WTC11 (cell line): ENCODE measurements at regions not wholly inside any gene's neighbourhood (a gene's known extent, or its start where the extent isn't known, plus 50 kb on each side); places are given as distances from the start of the nearest gene placed in this dataset.

Source experiments
- ATAC-seq: fragments of 200-7000 bp; cut with Tn5 transposase; 2 replicates; pipeline ENCODE4 v1.10.0; 2021; ENCODE audit warnings: mild to moderate bottlenecking, moderate library complexity
- CTCF ChIA-PET: fragments of 300-600 bp; sonication (Branson Sonifier 250); formaldehyde crosslinking; loops from one replicate; lab custom pipeline; 2021; ENCODE audit warnings: antibody characterized with exemption; lab: Charles Lee
- POLR2A ChIA-PET: fragments of 350-600 bp; sonication (Branson Sonifier 250); formaldehyde crosslinking; loops from one replicate; lab custom pipeline; 2021; ENCODE audit warnings: antibody characterized with exemption; lab: Charles Lee
- DNase-seq: peaks from one replicate; pipeline ENCODE4 v3.0.0; 2021; ENCODE audit warnings: low spot score
- H3K27ac Mint-ChIP-seq: 2 replicates; pipeline ENCODE4 v1.8.0; 2021; ENCODE audit warnings: mixed read lengths
- H3K27me3 Mint-ChIP-seq: 2 replicates; pipeline ENCODE4 v1.8.0; 2021; ENCODE audit warnings: low read depth, mild to moderate bottlenecking, moderate library complexity, mixed read lengths
- H3K36me3 Mint-ChIP-seq: 2 replicates; pipeline ENCODE4 v1.8.0; 2021; ENCODE audit warnings: mixed read lengths
- H3K4me1 Mint-ChIP-seq: 2 replicates; pipeline ENCODE4 v1.8.0; 2022; ENCODE audit warnings: mixed read lengths
- H3K4me3 Mint-ChIP-seq: 2 replicates; pipeline ENCODE4 v1.8.0; 2021; ENCODE audit warnings: mild to moderate bottlenecking, moderate library complexity, mixed read lengths
- H3K9me3 Mint-ChIP-seq: 2 replicates; pipeline ENCODE4 v1.8.0; 2021; ENCODE audit warnings: mixed read lengths
- CREB1 ChIP-seq: sonication (generic); formaldehyde crosslinking; IDR thresholded peaks from 2 replicates; pipeline ENCODE4 v1.8.0; 2023; ENCODE audit warnings: mild to moderate bottlenecking, missing genetic modification reagents
- ELF4 ChIP-seq: sonication (generic); formaldehyde crosslinking; IDR thresholded peaks from 2 replicates; pipeline ENCODE4 v1.8.1; 2022; ENCODE audit warnings: low read depth, mild to moderate bottlenecking, moderate library complexity, missing genetic modification reagents
- ETV6 ChIP-seq: sonication (generic); formaldehyde crosslinking; IDR thresholded peaks from 2 replicates; pipeline ENCODE4 v1.8.1; 2022; ENCODE audit warnings: mild to moderate bottlenecking, missing genetic modification reagents
- FOXJ3 ChIP-seq: sonication (generic); formaldehyde crosslinking; IDR thresholded peaks from 2 replicates; pipeline ENCODE4 v1.9.0; 2021; ENCODE audit warnings: missing genetic modification reagents, mild to moderate bottlenecking, borderline replicate concordance
- FOXK1 ChIP-seq: sonication (generic); formaldehyde crosslinking; IDR thresholded peaks from 2 replicates; pipeline ENCODE4 v1.8.0; 2022; ENCODE audit warnings: mild to moderate bottlenecking, moderate library complexity, missing genetic modification reagents
- KAT7 ChIP-seq: sonication (generic); formaldehyde crosslinking; IDR thresholded peaks from 2 replicates; pipeline ENCODE4 v1.8.1; 2023; ENCODE audit warnings: missing genetic modification reagents, mild to moderate bottlenecking, borderline replicate concordance
- ZNF423 ChIP-seq: fragments of 250-450 bp; sonication (Bioruptor Pico); IDR thresholded peaks from 2 replicates; pipeline ENCODE4 v2.1.2; 2022; ENCODE audit warnings: mild to moderate bottlenecking, moderate library complexity
- TF ChIP-seq, protein P1 (sequence below): sonication (generic); formaldehyde crosslinking; conservative IDR thresholded peaks from 2 replicates; pipeline ENCODE4 v1.8.1; 2023; ENCODE audit warnings: mild to moderate bottlenecking, low read depth, missing genetic modification reagents, moderate library complexity
- TF ChIP-seq, protein P2 (sequence below): sonication (generic); formaldehyde crosslinking; IDR thresholded peaks from 2 replicates; pipeline ENCODE4 v1.8.1; 2023; ENCODE audit warnings: mild to moderate bottlenecking, missing genetic modification reagents, moderate library complexity
- TF ChIP-seq, protein P3 (sequence below): fragments of 250-450 bp; sonication (Bioruptor Pico); IDR thresholded peaks from 2 replicates; pipeline ENCODE4 v1.9.0; 2021; ENCODE audit warnings: mild to moderate bottlenecking, borderline replicate concordance
- TF ChIP-seq, protein P4 (sequence below): sonication (generic); formaldehyde crosslinking; IDR thresholded peaks from 2 replicates; pipeline ENCODE4 v1.8.0; 2022; ENCODE audit warnings: mild to moderate bottlenecking, missing genetic modification reagents
- TF ChIP-seq, protein P5 (sequence below): sonication (generic); formaldehyde crosslinking; IDR thresholded peaks from 2 replicates; pipeline ENCODE4 v1.8.0; 2023; ENCODE audit warnings: missing genetic modification reagents

DNA sequence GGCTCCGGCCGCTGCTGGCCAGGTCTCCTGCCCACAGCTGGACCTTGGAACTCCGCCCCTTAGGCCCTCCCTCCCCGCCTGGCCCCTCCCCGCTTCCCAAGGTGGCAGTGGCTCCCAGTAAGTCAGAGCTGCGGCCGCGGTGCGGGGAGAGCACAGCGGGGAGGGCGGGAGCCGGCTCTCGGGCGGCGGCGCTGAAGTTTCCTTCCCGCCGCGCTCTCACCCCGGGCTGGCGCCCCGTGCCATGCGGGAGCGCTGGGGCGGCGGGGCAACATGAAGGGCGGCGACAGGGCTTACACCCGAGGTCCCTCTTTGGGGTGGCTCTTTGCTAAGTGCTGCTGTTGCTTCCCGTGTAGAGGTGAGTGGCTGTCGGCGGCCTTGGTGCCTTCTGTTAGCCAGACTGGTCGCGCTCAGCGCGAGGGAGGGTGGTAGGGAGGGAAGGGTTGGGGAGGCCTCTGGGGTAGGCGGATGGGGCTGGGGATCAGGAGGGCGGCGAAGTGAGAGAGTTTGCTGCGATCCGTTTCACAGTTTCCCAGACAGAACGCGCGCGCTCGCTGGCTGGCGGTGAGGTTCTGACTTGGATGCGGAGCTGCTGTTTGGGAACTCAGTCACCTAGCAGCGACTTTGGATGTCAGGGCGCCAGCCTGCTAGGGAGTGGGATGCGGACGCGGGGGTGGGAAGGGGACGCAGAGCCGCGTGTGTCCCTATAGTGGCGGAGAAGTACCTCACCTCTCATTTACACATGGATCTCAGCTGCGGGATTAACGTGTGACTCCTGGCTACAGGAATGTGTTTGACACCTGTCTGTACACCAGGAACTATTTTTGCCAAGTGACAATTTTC, 145.5 kb upstream of the UMPS start (continued):
- TF ChIP-seq, protein P1, sequence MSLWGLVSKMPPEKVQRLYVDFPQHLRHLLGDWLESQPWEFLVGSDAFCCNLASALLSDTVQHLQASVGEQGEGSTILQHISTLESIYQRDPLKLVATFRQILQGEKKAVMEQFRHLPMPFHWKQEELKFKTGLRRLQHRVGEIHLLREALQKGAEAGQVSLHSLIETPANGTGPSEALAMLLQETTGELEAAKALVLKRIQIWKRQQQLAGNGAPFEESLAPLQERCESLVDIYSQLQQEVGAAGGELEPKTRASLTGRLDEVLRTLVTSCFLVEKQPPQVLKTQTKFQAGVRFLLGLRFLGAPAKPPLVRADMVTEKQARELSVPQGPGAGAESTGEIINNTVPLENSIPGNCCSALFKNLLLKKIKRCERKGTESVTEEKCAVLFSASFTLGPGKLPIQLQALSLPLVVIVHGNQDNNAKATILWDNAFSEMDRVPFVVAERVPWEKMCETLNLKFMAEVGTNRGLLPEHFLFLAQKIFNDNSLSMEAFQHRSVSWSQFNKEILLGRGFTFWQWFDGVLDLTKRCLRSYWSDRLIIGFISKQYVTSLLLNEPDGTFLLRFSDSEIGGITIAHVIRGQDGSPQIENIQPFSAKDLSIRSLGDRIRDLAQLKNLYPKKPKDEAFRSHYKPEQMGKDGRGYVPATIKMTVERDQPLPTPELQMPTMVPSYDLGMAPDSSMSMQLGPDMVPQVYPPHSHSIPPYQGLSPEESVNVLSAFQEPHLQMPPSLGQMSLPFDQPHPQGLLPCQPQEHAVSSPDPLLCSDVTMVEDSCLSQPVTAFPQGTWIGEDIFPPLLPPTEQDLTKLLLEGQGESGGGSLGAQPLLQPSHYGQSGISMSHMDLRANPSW (CRISPR knock-in tag): no peak
- TF ChIP-seq, protein P2, sequence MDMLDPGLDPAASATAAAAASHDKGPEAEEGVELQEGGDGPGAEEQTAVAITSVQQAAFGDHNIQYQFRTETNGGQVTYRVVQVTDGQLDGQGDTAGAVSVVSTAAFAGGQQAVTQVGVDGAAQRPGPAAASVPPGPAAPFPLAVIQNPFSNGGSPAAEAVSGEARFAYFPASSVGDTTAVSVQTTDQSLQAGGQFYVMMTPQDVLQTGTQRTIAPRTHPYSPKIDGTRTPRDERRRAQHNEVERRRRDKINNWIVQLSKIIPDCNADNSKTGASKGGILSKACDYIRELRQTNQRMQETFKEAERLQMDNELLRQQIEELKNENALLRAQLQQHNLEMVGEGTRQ (CRISPR knock-in tag): no peak
- no peak for TF ChIP-seq CREB1 (CRISPR knock-in tag)
- peak; percentile 71; the same call in 1 of the 2 replicates for TF ChIP-seq ETV6 (CRISPR knock-in tag)
- TF ChIP-seq KAT7: 0 out of 2 replicates have a peak, but pooled peaks have one; percentile 36
- TF ChIP-seq ZNF423 (CRISPR knock-in tag): peak; percentile 50
- TF ChIP-seq FOXK1 (CRISPR knock-in tag): no peak
- no peak for TF ChIP-seq FOXJ3 (CRISPR knock-in tag)
- TF ChIP-seq, protein P3, sequence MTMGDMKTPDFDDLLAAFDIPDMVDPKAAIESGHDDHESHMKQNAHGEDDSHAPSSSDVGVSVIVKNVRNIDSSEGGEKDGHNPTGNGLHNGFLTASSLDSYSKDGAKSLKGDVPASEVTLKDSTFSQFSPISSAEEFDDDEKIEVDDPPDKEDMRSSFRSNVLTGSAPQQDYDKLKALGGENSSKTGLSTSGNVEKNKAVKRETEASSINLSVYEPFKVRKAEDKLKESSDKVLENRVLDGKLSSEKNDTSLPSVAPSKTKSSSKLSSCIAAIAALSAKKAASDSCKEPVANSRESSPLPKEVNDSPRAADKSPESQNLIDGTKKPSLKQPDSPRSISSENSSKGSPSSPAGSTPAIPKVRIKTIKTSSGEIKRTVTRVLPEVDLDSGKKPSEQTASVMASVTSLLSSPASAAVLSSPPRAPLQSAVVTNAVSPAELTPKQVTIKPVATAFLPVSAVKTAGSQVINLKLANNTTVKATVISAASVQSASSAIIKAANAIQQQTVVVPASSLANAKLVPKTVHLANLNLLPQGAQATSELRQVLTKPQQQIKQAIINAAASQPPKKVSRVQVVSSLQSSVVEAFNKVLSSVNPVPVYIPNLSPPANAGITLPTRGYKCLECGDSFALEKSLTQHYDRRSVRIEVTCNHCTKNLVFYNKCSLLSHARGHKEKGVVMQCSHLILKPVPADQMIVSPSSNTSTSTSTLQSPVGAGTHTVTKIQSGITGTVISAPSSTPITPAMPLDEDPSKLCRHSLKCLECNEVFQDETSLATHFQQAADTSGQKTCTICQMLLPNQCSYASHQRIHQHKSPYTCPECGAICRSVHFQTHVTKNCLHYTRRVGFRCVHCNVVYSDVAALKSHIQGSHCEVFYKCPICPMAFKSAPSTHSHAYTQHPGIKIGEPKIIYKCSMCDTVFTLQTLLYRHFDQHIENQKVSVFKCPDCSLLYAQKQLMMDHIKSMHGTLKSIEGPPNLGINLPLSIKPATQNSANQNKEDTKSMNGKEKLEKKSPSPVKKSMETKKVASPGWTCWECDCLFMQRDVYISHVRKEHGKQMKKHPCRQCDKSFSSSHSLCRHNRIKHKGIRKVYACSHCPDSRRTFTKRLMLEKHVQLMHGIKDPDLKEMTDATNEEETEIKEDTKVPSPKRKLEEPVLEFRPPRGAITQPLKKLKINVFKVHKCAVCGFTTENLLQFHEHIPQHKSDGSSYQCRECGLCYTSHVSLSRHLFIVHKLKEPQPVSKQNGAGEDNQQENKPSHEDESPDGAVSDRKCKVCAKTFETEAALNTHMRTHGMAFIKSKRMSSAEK (CRISPR knock-in tag): no peak
- TF ChIP-seq, protein P4, sequence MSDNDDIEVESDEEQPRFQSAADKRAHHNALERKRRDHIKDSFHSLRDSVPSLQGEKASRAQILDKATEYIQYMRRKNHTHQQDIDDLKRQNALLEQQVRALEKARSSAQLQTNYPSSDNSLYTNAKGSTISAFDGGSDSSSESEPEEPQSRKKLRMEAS (CRISPR knock-in tag): peak; percentile 33; the same call in 1 of the 2 replicates

DNA sequence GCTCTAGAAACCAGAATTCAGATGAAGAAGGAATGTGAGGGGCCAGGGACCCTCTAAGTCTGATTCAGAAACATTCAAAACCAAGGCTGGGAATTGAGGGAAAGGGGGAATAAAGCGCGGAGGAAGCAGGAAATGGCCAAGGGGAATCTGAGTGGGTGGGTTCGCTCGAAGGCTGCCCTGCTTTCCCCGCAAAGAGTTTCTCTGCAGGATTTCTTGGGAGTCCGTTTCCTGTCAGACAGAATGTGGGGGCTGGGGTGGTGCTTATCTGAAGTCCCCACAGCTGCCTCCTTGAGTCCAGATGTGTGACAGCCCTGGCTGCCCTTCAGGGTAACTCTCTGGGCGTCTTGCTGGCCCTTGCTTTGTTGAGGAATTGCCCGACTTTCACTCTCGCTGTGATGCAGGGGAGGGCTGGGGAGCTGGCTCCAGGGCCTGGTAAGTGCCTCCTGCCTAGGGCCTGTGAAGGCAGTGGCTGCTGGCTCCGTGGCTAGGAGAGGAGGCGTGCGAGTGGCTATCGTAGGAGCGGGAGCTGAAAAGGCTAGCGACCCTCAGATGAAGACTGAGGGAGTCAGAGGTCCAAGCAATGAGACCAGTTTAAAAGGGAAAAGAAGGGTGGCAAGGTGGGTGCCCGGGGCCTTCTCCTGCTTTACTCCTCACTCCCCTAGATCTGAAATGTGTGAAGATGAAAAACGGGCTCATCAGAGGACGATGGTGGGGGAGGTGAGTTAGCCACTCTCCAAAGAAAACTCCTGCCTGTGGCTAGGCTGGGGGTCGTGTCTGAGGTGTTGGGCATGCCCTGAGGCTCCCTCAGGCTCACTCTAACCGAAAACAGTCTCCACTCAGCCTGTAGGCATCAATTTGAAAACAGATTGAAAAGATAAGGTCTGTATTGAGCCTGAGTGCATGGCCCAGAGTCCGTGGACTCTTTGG, 143.9 kb upstream of the UMPS start:
- peaks cover 59% of the 10 kb centered on the region for H3K27me3 Mint-ChIP-seq
- H3K9me3 Mint-ChIP-seq: no peaks in the 10 kb centered on the region
- no peak overlapping the region for H3K27ac Mint-ChIP-seq
- peak overlapping the region; percentile 82 for H3K4me3 Mint-ChIP-seq
- ChIA-PET POLR2A (no interaction called here), CTCF (interaction anchor here (0.6 to 2.2 kb wide), 11 partner anchors 20 to 553 kb away, joined by 3 to 8 read pairs (median 3); partner anchors contain the start of gene KALRN)
- TF ChIP-seq, protein P5, sequence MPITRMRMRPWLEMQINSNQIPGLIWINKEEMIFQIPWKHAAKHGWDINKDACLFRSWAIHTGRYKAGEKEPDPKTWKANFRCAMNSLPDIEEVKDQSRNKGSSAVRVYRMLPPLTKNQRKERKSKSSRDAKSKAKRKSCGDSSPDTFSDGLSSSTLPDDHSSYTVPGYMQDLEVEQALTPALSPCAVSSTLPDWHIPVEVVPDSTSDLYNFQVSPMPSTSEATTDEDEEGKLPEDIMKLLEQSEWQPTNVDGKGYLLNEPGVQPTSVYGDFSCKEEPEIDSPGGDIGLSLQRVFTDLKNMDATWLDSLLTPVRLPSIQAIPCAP (CRISPR knock-in tag): no peak
- TF ChIP-seq ETV6 (CRISPR knock-in tag) (peak; percentile 62; the same call in 1 of the 2 replicates), ELF4 (CRISPR knock-in tag) (no peak)
- DNase-seq: peak; percentile 58
- H3K36me3 Mint-ChIP-seq: no peaks in the 10 kb centered on the region
- peaks cover 30% of the 10 kb centered on the region for H3K4me1 Mint-ChIP-seq
- peak; percentile 64 for ATAC-seq
